ENCODE measurements at regions not wholly inside any gene's neighbourhood (a gene's known extent, or its start where the extent isn't known, plus 50 kb on each side); places are given as distances from the start of the nearest gene placed in this dataset.

GRCh38 chr15:94894056-94894455 is 662.7 kb downstream of the MCTP2 start:
- no peak overlapping the region for H3K9ac ChIP-seq (ENCODE audit: low read length)
- no peaks in the 10 kb centered on the region for H4K20me1 ChIP-seq (ENCODE audit: insufficient read depth, low read length)
- H3K36me3 ChIP-seq (replicated peaks; ENCODE audit: low read depth, low read length), result no peaks in the 10 kb centered on the region
- no peaks in the 10 kb centered on the region for H3K79me2 ChIP-seq (ENCODE audit: low read length)
- H2AFZ ChIP-seq (ENCODE audit: low read depth, low read length), result no peak overlapping the region
- H3K4me3 ChIP-seq (ENCODE audit: low read length), result no peak overlapping the region
- no peak overlapping the region for H3K4me2 ChIP-seq (ENCODE audit: low read length)
- H3K9me3 ChIP-seq (ENCODE audit: insufficient read depth, low read length), result no peaks in the 10 kb centered on the region
- TF ChIP-seq EZH2phosphoT487 (IDR thresholded peaks at IDR 0.05; ENCODE audit: low read depth), result no peak
- TF ChIP-seq CTCF (IDR thresholded peaks at IDR 0.05; ENCODE audit: low read depth, low read length), result no peak
- H3K4me1 ChIP-seq (ENCODE audit: low read length), result no peaks in the 10 kb centered on the region
- H3K27ac ChIP-seq (ENCODE audit: low read length), result no peak overlapping the region
- H3K27me3 ChIP-seq (ENCODE audit: low read depth, low read length), result no peaks in the 10 kb centered on the region

GRCh38 chr15:94909510-94909909 is 678.1 kb downstream of the MCTP2 start:
- Histone ChIP-seq H3K36me3 (replicated peaks; ENCODE audit: low read depth, low read length) (no peaks in the 10 kb centered on the region), H3K4me1 (ENCODE audit: low read length) (no peaks in the 10 kb centered on the region), H3K27me3 (ENCODE audit: low read depth, low read length) (no peaks in the 10 kb centered on the region), H3K27ac (ENCODE audit: low read length) (no peak overlapping the region), H3K9ac (ENCODE audit: low read length) (no peak overlapping the region), H3K9me3 (ENCODE audit: insufficient read depth, low read length) (no peaks in the 10 kb centered on the region), H3K4me3 (ENCODE audit: low read length) (no peak overlapping the region), H3K79me2 (ENCODE audit: low read length) (no peaks in the 10 kb centered on the region), H3K4me2 (ENCODE audit: low read length) (no peak overlapping the region), H2AFZ (ENCODE audit: low read depth, low read length) (no peak overlapping the region), H4K20me1 (ENCODE audit: insufficient read depth, low read length) (no peaks in the 10 kb centered on the region)
- no peak for TF ChIP-seq EZH2phosphoT487 (IDR thresholded peaks at IDR 0.05; ENCODE audit: low read depth)
- TF ChIP-seq CTCF (IDR thresholded peaks at IDR 0.05; ENCODE audit: low read depth, low read length), result no peak

GRCh38 chr15:94910166-94910565 is 678.8 kb downstream of the MCTP2 start:
- Histone ChIP-seq H3K4me1 (ENCODE audit: low read length) (no peaks in the 10 kb centered on the region), H3K4me3 (ENCODE audit: low read length) (no peak overlapping the region), H3K27ac (ENCODE audit: low read length) (no peak overlapping the region), H3K79me2 (ENCODE audit: low read length) (no peaks in the 10 kb centered on the region), H3K27me3 (ENCODE audit: low read depth, low read length) (no peaks in the 10 kb centered on the region), H3K4me2 (ENCODE audit: low read length) (no peak overlapping the region), H3K9me3 (ENCODE audit: insufficient read depth, low read length) (no peaks in the 10 kb centered on the region), H3K9ac (ENCODE audit: low read length) (no peak overlapping the region), H3K36me3 (replicated peaks; ENCODE audit: low read depth, low read length) (no peaks in the 10 kb centered on the region), H2AFZ (ENCODE audit: low read depth, low read length) (no peak overlapping the region), H4K20me1 (ENCODE audit: insufficient read depth, low read length) (no peaks in the 10 kb centered on the region)
- TF ChIP-seq EZH2phosphoT487 (IDR thresholded peaks at IDR 0.05; ENCODE audit: low read depth), result no peak
- TF ChIP-seq CTCF (IDR thresholded peaks at IDR 0.05; ENCODE audit: low read depth, low read length), result no peak

- H3K27ac ChIP-seq (ENCODE audit: low read length), result no peak overlapping the region
- no peak overlapping the region for H3K9ac ChIP-seq (ENCODE audit: low read length)
- H3K9me3 ChIP-seq (ENCODE audit: insufficient read depth, low read length), result no peaks in the 10 kb centered on the region
Measured at GRCh38 chr15:94912760-94913159, 681.4 kb downstream of the MCTP2 start.

More at GRCh38 chr15:94912760-94913159, 681.4 kb downstream of the MCTP2 start:
- Histone ChIP-seq H3K4me2 (ENCODE audit: low read length) (no peak overlapping the region), H3K4me3 (ENCODE audit: low read length) (no peak overlapping the region), H3K79me2 (ENCODE audit: low read length) (no peaks in the 10 kb centered on the region), H4K20me1 (ENCODE audit: insufficient read depth, low read length) (no peaks in the 10 kb centered on the region), H3K4me1 (ENCODE audit: low read length) (no peaks in the 10 kb centered on the region), H2AFZ (ENCODE audit: low read depth, low read length) (no peak overlapping the region), H3K27me3 (ENCODE audit: low read depth, low read length) (no peaks in the 10 kb centered on the region), H3K36me3 (replicated peaks; ENCODE audit: low read depth, low read length) (no peaks in the 10 kb centered on the region)
- no peak for TF ChIP-seq EZH2phosphoT487 (IDR thresholded peaks at IDR 0.05; ENCODE audit: low read depth)
- no peak for TF ChIP-seq CTCF (IDR thresholded peaks at IDR 0.05; ENCODE audit: low read depth, low read length)

Measured in OCI-LY3 (cell line).